ENCODE measurements at regions not wholly inside any gene's neighbourhood (a gene's known extent, or its start where the extent isn't known, plus 50 kb on each side); places are given as distances from the start of the nearest gene placed in this dataset.
"Not testable (repeated sequence)": the region's sequence is repeated elsewhere in the genome, so short reads cannot be mapped to it uniquely, and the experiment has no call there.

GRCh38 chr2:82811946-82812345 lies 1647.1 kb downstream of the SUCLG1 start:
- DNase-seq (ENCODE audit: low spot score) = no peak

DNA sequence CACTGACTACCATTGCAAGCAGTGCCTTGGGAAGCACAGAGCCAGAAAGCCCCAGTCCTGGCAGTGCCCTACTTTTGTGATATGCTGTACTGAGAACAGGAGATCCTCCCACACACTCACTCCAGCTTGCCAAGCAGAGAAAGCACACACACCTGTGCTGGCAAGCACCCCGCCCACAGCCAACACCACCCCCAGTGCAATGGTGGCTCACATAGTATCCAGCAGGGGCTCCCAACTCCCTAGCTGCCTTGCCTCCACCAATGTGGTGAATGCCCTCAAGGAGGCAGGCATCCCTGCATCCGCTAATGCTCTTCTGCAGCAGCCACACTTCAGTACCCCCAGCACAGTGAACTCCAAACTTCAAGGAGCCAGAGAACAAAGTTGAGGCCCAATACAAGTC lies 1655.8 kb downstream of the SUCLG1 start:
- DNase-seq (ENCODE audit: low spot score) = no peak

DNA sequence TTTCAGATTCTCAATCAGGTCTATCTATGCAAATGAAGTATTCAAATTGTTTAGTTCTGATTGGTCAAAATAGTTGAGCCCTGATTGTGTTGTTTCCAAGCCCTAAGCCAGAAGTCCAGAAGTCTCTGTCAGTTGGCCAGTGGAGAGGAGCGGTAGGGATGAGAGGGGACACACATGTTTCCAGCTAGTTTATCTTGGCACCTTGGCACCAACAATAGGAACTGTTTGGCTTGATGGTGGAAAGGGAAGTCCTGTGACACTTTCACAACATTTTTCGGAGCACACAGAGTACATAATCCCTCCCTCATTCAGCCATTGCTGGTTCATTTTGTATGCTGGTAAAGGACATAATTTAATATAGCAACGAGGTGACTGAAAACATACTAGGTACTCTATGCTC lies 1661.6 kb downstream of the SUCLG1 start:
- DNase-seq (ENCODE audit: low spot score) = no peak

DNA sequence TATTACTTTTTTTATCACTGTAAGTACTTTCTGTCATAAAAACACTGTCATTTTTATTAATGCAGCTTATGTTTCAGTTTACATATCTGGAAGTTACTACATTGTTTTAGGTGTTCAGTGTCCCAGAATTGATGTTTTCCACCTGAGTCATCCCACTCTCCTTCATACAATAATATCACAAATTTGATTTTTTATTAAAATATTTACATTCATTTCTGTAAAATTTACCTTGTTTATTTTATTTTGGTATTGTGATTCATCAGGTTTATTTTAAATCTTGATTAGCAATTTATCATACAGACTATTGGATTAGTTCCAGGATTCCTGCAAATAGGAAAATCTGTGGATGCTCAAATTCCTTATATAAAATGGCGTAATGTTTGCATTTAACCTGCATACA lies 1662.9 kb downstream of the SUCLG1 start:
- no peak for DNase-seq (ENCODE audit: low spot score)

DNA sequence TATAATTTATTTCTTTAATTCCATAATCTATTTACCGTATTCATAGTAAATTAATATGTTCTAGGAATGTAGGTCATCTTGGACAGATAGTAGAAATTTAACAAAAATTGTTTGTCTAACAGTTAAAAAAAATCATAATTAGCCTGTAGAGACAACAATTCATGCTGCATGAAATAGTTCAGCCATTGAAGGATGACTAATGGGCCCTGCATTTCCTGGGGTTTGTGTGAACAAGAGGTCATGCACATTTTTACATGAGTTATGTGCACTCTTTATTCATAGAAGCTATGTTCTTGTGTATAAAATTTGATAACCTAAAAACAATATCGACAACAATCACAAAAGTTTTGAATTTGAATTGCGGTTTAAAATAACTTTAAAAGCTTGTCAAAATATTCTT lies 1663.6 kb downstream of the SUCLG1 start:
- no peak for DNase-seq (ENCODE audit: low spot score)

DNA sequence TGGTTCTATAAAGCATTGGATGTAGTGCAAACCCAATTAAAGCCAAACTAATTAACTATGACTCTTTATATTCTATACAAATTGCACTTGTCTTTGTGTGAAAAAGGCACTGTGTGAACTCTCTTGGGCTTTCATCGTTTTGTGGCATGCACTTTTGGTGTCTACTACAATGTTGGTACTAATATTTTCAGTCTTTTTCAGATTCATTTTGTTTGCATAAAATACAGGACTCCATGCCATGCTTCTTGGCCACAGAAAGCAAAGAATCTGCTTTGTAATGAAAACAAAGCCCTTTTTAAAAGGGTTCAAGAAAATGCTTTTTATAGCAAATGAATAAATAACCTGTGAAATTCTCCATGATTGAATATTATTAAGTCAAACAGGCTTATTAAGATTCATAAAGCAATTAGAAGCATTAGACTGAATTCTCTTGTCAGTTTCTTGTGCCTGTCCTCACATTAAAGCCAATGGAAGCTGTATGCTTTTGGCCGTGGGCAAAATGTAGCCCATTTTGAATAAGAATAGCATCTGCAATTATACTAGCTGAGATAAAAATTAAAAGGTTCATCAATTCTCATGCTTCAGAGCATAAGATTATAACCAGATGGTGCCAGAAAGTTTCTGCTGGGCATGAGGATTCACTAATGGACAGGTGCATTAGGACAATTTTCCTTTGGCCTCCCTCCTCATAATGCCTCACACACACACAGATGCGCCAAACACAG lies 1665.2 kb downstream of the SUCLG1 start:
- DNase-seq (ENCODE audit: low spot score) = no peak

- DNase-seq (ENCODE audit: low spot score) = no peak
Observed at GRCh38 chr2:82792316-82792715, 1666.8 kb downstream of the SUCLG1 start.

DNA sequence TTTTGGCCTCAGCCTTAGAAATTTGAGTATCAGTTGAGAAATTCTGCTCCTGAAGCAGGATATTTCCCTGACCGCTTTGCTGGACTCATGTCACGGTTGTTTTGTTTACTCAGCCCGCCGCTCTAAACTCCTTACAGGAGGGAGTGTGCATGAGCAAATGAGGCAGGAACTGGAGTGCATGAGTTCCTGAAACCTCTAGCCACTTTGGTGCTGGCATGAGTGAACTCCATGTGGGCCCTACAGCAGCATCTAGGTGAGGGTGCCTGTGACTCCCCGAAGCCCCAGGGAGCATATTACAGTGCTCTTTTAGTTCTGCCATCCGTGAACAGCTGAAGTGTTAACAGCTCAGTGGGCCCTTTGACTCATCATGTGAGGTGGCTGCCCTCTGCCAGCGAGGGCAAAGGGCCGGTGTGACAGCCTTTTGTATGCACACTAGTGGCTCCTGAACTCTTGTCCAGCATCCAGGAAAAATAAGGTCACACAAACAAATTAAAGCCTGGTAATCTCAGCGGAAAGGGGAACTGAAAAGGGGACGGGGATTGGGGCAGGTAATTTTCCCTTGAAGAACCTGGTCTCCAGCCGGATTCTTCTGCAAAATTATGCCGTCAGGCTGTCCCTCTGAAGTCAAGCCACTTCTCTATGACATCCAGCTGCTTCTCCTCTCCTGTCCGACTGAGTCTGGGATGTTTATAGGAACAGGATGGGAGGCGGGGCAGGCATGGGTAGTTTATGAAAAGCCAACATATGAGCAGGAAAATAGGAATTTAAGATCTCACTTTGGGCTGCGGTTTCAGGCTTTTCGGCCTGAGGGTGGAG lies 1668.7 kb downstream of the SUCLG1 start:
- DNase-seq (ENCODE audit: low spot score) = no peak

GRCh38 chr2:82789851-82790205 lies 1669.3 kb downstream of the SUCLG1 start:
- no peak for DNase-seq (ENCODE audit: low spot score)

DNA sequence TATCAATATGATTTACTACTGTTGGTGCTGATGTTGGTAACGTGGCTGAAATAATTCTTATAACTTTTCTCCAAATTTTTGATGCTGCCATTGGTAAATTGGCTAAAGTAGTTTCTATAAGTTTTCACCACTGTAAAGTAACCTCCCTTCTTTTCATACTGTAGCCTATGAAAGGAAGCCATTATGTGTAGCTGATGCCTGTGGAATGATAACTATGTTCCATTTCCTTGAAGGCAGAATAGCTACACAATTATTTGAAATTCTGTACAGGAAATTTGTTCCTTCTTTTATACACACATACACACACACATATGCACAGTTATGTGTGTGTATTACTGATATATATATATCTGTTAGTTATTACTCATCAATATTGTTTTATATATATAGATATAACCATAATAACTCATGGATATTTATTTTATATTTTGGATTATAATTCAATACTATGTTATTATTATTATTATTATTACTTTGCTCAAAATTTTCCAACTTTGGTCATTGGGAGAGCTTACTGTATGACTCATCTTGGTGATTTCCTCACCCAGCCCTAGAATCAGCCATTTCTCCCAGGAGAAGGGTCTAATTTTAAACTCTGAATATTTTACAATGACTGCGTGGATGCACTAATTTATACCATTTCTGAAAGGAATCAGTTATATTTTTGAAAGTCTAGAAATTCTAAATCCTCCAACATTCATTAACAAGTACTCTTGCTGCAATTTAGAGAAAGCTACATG lies 1677.7 kb downstream of the SUCLG1 start:
- DNase-seq (ENCODE audit: low spot score) = no peak

GRCh38 chr2:82780050-82780449 lies 1679.0 kb downstream of the SUCLG1 start:
- no peak for DNase-seq (ENCODE audit: low spot score)

DNA sequence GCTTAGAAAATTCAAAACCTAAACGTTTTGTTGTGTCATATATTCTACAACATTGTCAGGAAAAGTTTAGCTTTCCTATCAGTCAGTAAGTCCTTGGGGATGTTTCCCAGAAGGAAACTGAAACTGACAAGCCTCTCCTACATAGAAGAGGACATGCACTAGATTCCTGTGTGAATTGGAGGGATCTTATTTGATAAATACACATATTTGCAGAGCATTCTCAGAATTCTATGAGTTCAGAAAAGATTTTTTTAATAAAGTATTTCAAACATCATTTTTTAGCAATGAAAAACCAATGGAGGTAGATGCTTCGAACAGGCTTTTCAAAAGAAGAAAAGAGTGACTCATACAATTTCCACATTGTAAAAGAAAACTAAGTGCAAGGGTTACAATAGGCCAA lies 1706.7 kb downstream of the SUCLG1 start:
- DNase-seq (ENCODE audit: low spot score) = no peak

DNA sequence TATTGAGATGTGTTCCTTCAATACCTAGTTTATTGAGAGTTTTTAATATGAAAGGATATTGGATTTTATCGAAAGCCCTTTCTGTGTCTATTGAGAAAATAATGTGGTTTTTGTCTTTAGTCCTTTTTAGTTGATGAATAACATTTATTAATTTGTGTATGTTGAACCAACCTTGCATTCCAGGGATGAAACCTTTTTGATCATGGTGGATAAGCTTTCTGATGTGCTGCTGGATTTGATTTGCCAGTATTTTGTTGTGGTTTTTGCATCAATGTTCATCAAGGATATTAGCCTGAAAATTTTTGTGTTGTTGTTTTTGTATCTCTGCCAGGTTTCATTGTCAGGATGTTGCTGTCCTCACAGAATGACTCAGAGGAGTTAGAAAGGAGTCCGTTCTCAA lies 1710.4 kb downstream of the SUCLG1 start:
- DNase-seq (ENCODE audit: low spot score) = no peak

DNA sequence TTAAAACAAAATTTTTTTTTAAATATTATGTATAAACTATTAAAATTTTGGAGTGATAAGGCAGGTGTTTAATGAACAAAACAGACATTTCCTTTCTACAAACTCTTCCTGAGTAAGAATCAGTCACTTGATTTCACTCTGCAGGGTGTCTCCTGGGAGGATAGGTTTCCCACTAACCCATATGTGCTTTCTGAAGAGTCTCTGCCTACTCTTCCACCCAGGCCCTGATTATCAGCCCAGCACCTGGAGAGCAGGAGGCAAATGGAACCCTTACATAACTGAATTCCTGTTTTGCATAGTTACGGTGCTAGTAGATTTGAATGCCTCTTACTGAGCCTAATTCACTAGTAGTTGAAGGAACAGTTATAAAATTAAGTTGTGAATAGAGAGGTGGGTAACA lies 1718.6 kb downstream of the SUCLG1 start:
- no peak for DNase-seq (ENCODE audit: low spot score)

DNA sequence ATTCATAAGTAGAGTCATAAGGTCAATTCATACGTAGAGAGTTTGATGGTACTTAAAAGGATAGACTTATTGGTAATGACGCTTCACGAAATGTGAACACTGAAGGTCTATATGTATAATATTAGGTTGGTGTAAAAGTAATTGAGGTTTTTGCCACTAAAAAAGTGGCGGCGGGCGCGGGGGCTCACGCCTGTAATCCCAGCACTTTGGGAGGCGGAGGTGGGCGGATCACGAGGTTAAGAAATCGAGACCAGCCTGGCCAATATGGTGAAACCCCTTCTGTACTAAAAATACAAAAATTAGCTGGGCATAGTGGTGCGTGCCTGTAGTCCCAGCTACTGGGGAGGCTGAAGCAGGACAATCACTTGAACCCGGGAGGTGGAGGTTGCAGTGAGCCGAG lies 1721.1 kb downstream of the SUCLG1 start:
- DNase-seq (ENCODE audit: low spot score) = not testable (repeated sequence)

- no peak for DNase-seq (ENCODE audit: low spot score)
Observed at GRCh38 chr2:82735336-82735735, 1723.7 kb downstream of the SUCLG1 start.

- no peak for DNase-seq (ENCODE audit: low spot score)
Observed at GRCh38 chr2:82731824-82732223, 1727.3 kb downstream of the SUCLG1 start.

DNA sequence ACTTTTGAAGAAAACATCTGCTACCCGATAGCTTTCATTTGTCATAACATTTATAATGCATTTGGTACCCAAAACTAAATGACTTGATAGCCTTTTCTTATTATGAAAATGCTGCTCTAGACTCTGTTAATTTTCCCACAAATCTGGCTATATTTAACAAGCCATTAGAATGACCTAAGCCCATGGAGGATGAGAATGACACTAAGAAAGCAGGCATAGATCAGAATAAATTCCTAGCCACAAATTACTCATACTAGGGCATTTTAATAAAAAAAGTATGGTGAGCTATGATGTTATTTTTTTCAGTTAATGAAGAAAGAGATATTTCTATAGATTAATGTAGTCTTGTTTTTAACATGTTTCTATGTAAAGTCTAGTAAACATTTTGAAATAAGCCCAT lies 1728.3 kb downstream of the SUCLG1 start:
- DNase-seq (ENCODE audit: low spot score) = no peak

- no peak for DNase-seq (ENCODE audit: low spot score)
Observed at GRCh38 chr2:82728090-82728489, 1731.0 kb downstream of the SUCLG1 start.

DNA sequence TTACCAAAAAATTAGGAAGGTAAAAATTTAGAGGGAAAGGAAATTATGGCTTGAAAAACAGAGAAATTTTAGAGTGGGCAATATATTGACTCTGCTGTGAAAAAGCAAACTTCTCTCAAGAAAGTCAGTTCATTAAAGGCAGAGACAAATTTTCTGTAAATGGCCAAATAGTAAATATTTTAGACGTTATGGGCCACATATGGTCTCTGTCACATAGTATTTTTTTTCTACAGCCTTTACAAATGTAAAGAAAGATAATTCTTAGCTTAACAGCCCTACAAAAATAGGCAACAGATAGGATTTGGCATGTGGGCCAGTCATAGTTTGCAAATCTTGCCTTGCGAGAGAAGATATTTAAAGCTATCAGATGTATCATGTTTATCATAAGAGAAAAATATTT lies 1750.4 kb downstream of the SUCLG1 start:
- DNase-seq (ENCODE audit: low spot score) = no peak

DNA sequence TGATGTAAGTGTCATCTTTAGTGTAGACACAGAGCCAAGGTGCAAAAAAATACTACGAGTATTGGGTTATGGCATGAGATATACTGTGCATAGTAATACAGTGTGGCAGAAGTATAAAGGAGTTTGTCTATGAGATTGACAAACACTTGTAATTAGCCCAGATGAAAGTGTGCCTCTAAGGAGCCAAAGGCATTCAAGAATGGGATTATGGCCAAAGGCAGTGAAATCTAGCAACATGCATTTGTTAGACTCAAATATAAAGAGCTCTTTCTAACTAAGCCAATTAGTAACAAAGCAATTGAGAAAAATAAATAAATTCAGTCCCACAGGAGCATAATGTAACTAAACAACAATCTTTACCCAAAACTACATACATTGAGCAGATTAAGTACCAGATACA lies 1761.8 kb downstream of the SUCLG1 start:
- DNase-seq (ENCODE audit: low spot score) = no peak

GRCh38 chr2:82694431-82694830 lies 1764.6 kb downstream of the SUCLG1 start:
- DNase-seq (ENCODE audit: low spot score) = no peak

All from AG08396 (cell line).